Esophagus mucosa (tissue), 1 donor: ENCODE measurements at regions not wholly inside any gene's neighbourhood (a gene's known extent, or its start where the extent isn't known, plus 50 kb on each side); places are given as distances from the start of the nearest gene placed in this dataset.

Experiments
- ATAC-seq: fragments of 200-7000 bp; cut with Tn5 transposase; one replicate; pipeline ENCODE4 v1.9.1; 2020
- donor health status: DM: yes; HTN: yes; CAD: no.

GRCh38 chr7:27464970-27465369 lies 197.7 kb downstream of the HIBADH start:
- ATAC-seq, result no peak

GRCh38 chr7:27466703-27467102 lies 196.0 kb downstream of the HIBADH start:
- no peak for ATAC-seq

GRCh38 chr7:27472043-27472442 lies 190.6 kb downstream of the HIBADH start:
- ATAC-seq, result no peak
